GM18858 (cell line): ENCODE measurements at regions not wholly inside any gene's neighbourhood (a gene's known extent, or its start where the extent isn't known, plus 50 kb on each side); places are given as distances from the start of the nearest gene placed in this dataset.

Experiments
- ATAC-seq: cut with Tn5 transposase; IDR thresholded peaks from one replicate; pipeline ENCODE4 v1.9.1; 2021; ENCODE audit not compliant: unreplicated experiment

- ATAC-seq, result peak; percentile 70
Observed at GRCh38 chrX:30414144-30414543, 105.0 kb upstream of the NR0B1 start.

- no peak for ATAC-seq
Observed at GRCh38 chrX:30402366-30402765, 93.2 kb upstream of the NR0B1 start.

GRCh38 chrX:30388325-30388724, 79.1 kb upstream of the NR0B1 start:
- ATAC-seq, result no peak

- no peak for ATAC-seq
Observed at GRCh38 chrX:30373951-30374350, 64.8 kb upstream of the NR0B1 start.

- ATAC-seq, result no peak
Observed at GRCh38 chrX:30373479-30373878, 64.3 kb upstream of the NR0B1 start.

GRCh38 chrX:30364229-30364628, 55.0 kb upstream of the NR0B1 start:
- ATAC-seq, result no peak
